Upper lobe of left lung (tissue), 6 donors: ENCODE measurements at regions not wholly inside any gene's neighbourhood (a gene's known extent, or its start where the extent isn't known, plus 50 kb on each side); places are given as distances from the start of the nearest gene placed in this dataset.

Experiments used
- ATAC-seq, 2 donors: fragments of 200-7000 bp; cut with Tn5 transposase; one replicate each; pipeline ENCODE4 v1.9.1; 2022; ENCODE audit warnings: mild to moderate bottlenecking in 2 of 2, moderate library complexity in 2 of 2; ENCODE audit not compliant: low FRiP score in 2 of 2
- DNase-seq, 2 donors: peaks; one replicate each; pipeline ENCODE4 v3.0.0-alpha.2; 2019 to 2020
- H3K27ac ChIP-seq, 4 donors: fragments of 200-600 bp; sonication (generic); one replicate each; pipeline ENCODE4 v1.5.1; 2016 to 2019
- H3K27me3 ChIP-seq, 4 donors: fragments of 200-600 bp; sonication (generic); one replicate each; pipeline ENCODE4 v1.5.1; 2017 to 2019
- H3K36me3 ChIP-seq, 4 donors: fragments of 200-600 bp; sonication (generic); one replicate each; pipeline ENCODE4 v1.5.1; 2016 to 2019
- H3K4me1 ChIP-seq, 4 donors: fragments of 200-600 bp; sonication (generic); one replicate each; pipeline ENCODE4 v1.5.1; 2018 to 2019
- H3K4me3 ChIP-seq, 4 donors: fragments of 200-600 bp; sonication (generic); one replicate each; pipeline ENCODE4 v1.5.1; 2017 to 2019; ENCODE audit warnings: mild to moderate bottlenecking in 2 of 4, moderate library complexity in 1 of 4
- H3K9me3 ChIP-seq, 4 donors: fragments of 200-600 bp; sonication (generic); one replicate each; pipeline ENCODE4 v1.5.1; 2018 to 2019
- CTCF ChIP-seq, 6 experiments: fragments of 450-650 bp in 4 of 6; fragments of 200-600 bp in 2 of 6; sonication (generic) in 2 of 6; IDR thresholded peaks; one replicate each; pipeline ENCODE4 v1.5.1; 2016 to 2019; ENCODE audit warnings: antibody characterized with exemption in 6 of 6
- EP300 ChIP-seq, 4 donors: sonication (generic); formaldehyde crosslinking; IDR thresholded peaks; one replicate each; pipeline ENCODE4 v1.5.1; 2017; ENCODE audit warnings: antibody characterized with exemption in 4 of 4, control low read depth in 2 of 4
- POLR2A ChIP-seq, 4 donors: fragments of 450-650 bp; IDR thresholded peaks; one replicate each; pipeline ENCODE4 v1.5.1; 2016 to 2017; ENCODE audit warnings: antibody characterized with exemption in 4 of 4, mild to moderate bottlenecking in 2 of 4
- POLR2AphosphoS5 ChIP-seq, 2 donors: sonication (generic); formaldehyde crosslinking; IDR thresholded peaks; one replicate each; pipeline ENCODE4 v1.5.1; 2017; ENCODE audit warnings: antibody characterized with exemption in 2 of 2
- WGBS, 2 donors: methylation state at CpG; one replicate each; pipeline ENCODE4 v1.1.5; 2017 to 2018; 5-methylcytosine and 5-hydroxymethylcytosine counted together
- donor health status: DM: no; HTN: no; CAD: no; lungs with moderate emphysema.
- donor health status: DM: no; HTN: yes; CAD: no; lungs with severe emphysema.

- H3K36me3 ChIP-seq = no peaks in the 10 kb centered on the region
- H3K27ac ChIP-seq = no peak overlapping the region
- no peaks in the 10 kb centered on the region for H3K4me1 ChIP-seq
- 93 to 100% methylated on average over 1 of the region's 1 CpG for WGBS, 2 donors
- no peak overlapping the region for H3K4me3 ChIP-seq
- DNase-seq (no peak), ATAC-seq (no peak)
- H3K9me3 ChIP-seq = no peaks in the 10 kb centered on the region
- H3K27me3 ChIP-seq = no peaks in the 10 kb centered on the region
- TF ChIP-seq EP300 (IDR thresholded peaks at IDR 0.05) (no peak), POLR2AphosphoS5 (IDR thresholded peaks at IDR 0.05) (no peak), POLR2A (IDR thresholded peaks at IDR 0.05) (no peak), CTCF (IDR thresholded peaks at IDR 0.05) (no peak)
Measured at GRCh38 chr13:39935155-39935554, 279.7 kb downstream of the COG6 start.

DNA sequence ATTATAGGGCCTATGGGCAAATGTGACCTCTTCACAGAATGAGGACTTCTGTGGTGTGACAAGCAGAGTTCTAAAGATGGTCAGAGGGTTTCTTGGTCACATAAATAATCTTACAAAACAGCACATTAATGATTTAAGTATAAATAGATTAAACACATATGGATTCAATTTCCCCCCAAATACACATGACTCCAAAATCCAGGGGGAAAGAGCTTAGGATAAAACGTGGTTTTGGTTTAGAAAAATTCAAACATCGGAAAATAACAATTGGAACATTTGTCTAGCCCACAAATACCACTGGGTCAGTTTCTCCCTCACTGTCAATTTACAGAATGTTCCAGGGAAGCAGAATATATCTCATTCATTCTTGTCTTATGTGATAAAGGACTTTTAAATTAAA lies 283.1 kb downstream of the COG6 start:
- no peak for TF ChIP-seq CTCF (IDR thresholded peaks at IDR 0.05)
- TF ChIP-seq POLR2AphosphoS5 (IDR thresholded peaks at IDR 0.05) = no peak
- no peak for TF ChIP-seq POLR2A (IDR thresholded peaks at IDR 0.05)
- TF ChIP-seq EP300 (IDR thresholded peaks at IDR 0.05) = no peak
- ATAC-seq = no peak
- WGBS, 2 donors = 84 to 94% methylated on average over 2 of the region's 2 CpGs
- no peak for DNase-seq
- Histone ChIP-seq H3K27me3 (no peaks in the 10 kb centered on the region), H3K27ac (no peak overlapping the region), H3K4me3 (no peak overlapping the region), H3K9me3 (no peaks in the 10 kb centered on the region), H3K4me1 (peaks cover 0 to 4% (median 0%) of the 10 kb centered on the region in 4 donors), H3K36me3 (no peaks in the 10 kb centered on the region)

GRCh38 chr13:39941236-39941635 lies 285.8 kb downstream of the COG6 start:
- ATAC-seq (no peak), DNase-seq (no peak)
- TF ChIP-seq CTCF (IDR thresholded peaks at IDR 0.05) (no peak), POLR2AphosphoS5 (IDR thresholded peaks at IDR 0.05) (no peak), POLR2A (IDR thresholded peaks at IDR 0.05) (no peak), EP300 (IDR thresholded peaks at IDR 0.05) (no peak)
- no peaks in the 10 kb centered on the region for H3K36me3 ChIP-seq
- H3K9me3 ChIP-seq = no peaks in the 10 kb centered on the region
- peaks cover 0 to 4% (median 0%) of the 10 kb centered on the region in 4 donors for H3K4me1 ChIP-seq
- 89 to 96% methylated on average over 5 of the region's 5 CpGs for WGBS, 2 donors
- no peak overlapping the region for H3K27ac ChIP-seq
- H3K27me3 ChIP-seq = no peaks in the 10 kb centered on the region
- no peak overlapping the region for H3K4me3 ChIP-seq

DNA sequence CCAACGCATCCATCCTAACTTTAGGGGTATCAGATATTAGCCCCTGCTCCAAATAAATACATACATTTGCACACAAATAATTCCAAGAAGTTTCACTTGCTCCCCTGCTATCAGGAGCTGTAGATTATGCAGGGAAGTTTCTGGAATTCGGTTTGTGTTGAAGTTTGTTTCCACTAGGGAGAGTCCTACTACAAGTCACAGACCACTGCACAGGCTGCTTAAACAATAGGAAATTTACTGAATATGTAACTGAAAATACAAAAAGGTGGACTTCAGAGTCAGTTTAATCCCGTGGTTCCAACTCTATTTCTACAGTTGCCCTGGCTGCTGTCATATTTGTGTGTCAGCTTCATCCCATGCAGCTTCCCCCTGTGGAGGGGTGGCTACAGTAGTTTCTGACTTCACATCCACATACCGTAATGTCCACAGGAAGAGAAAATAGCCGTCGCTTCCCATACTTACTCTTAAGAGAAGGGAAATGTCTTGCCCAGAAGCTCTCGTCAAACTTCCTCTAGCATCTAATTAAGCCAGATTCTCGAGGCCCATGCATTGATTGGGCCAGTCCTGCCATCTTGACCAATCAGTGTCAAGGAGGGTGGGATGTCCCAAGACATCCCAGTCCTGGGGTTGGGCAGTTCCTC lies 286.6 kb downstream of the COG6 start:
- no peak for ATAC-seq
- DNase-seq = no peak
- Histone ChIP-seq H3K36me3 (no peaks in the 10 kb centered on the region), H3K4me1 (peaks cover 0 to 4% (median 0%) of the 10 kb centered on the region in 4 donors), H3K27me3 (no peaks in the 10 kb centered on the region), H3K4me3 (no peak overlapping the region), H3K9me3 (no peaks in the 10 kb centered on the region), H3K27ac (no peak overlapping the region)
- TF ChIP-seq CTCF (IDR thresholded peaks at IDR 0.05) (no peak), POLR2AphosphoS5 (IDR thresholded peaks at IDR 0.05) (no peak), EP300 (IDR thresholded peaks at IDR 0.05) (no peak), POLR2A (IDR thresholded peaks at IDR 0.05) (no peak)
- 83 to 87% methylated on average over 8 of the region's 8 CpGs for WGBS, 2 donors
